ENCODE measurements at regions not wholly inside any gene's neighbourhood (a gene's known extent, or its start where the extent isn't known, plus 50 kb on each side); places are given as distances from the start of the nearest gene placed in this dataset.

DNA sequence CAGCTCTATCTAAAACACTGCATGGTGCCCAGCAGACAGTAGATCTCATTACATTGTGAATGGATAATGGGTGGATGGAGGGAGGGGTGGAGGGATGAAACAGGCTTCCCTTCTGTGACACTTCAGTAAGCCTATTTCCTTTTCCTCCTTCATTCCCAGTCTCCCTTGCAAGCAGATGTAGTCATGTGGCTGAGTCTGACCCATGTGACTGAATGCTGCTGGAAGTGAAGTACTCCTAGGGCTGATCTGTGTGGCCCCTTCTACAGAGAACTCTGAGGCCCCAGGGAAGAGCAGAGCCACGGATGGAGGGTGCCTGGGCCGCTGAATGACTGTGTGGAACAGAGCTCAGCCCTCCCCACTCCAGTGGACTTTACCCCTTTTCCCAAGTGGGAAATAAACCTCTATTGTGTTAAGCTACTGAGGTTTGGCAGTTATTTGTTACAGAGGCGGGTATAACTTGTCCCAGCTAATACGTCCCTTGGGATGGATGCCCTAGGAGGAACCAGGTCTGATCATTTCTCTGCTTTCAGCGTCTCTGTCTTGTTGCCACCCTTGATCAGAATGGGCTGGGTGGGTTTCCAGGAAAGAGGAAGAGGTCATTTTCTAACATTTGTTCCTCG, 176.1 kb upstream of the MVB12B start:
- CTCF ChIA-PET: no interaction called here
- Histone ChIP-seq H3K4me3 (ENCODE audit: control insufficient read depth in 1 of 2, extremely low read depth in 1 of 2, low read length in 1 of 2) (no peak overlapping the region), H3K36me3 (ENCODE audit: control insufficient read depth in 2 of 2, extremely low read depth in 1 of 2, insufficient read depth in 1 of 2, low read length in 1 of 2) (no peaks in the 10 kb centered on the region), H3K27me3 (replicated peaks in 1 of 2; ENCODE audit: control insufficient read depth in 2 of 2, extremely low read depth in 1 of 2, insufficient read depth in 2 of 2, low read length in 1 of 2) (peaks cover 0 to 47% of the 10 kb centered on the region in 2 experiments), H3K9me3 (no peaks in the 10 kb centered on the region), H3K4me1 (ENCODE audit: control insufficient read depth in 1 of 2, extremely low read depth in 1 of 2, insufficient read depth in 2 of 2, low read length in 2 of 2) (peaks cover 0 to 3% of the 10 kb centered on the region in 2 experiments), H3K27ac (ENCODE audit: low read length) (no peak overlapping the region)
- POLR2A ChIA-PET: no interaction called here
- Mint-ChIP-seq H3K36me3 (no peaks in the 10 kb centered on the region), H3K9me3 (no peaks in the 10 kb centered on the region), H3K27ac (no peak overlapping the region), H3K4me1 (peaks cover 4 to 11% (median 4%) of the 10 kb centered on the region in 3 donors), H3K27me3 (peaks cover 31 to 38% of the 10 kb centered on the region in 2 donors), H3K4me3 (no peak overlapping the region)
- peak in 1 of 35 experiments; percentile 8 for DNase-seq
- WGBS (ENCODE audit: insufficient coverage): 0% methylated on average over 1 of the region's 6 CpGs
- ATAC-seq (replicated peaks in 1 of 4): no peak

DNA sequence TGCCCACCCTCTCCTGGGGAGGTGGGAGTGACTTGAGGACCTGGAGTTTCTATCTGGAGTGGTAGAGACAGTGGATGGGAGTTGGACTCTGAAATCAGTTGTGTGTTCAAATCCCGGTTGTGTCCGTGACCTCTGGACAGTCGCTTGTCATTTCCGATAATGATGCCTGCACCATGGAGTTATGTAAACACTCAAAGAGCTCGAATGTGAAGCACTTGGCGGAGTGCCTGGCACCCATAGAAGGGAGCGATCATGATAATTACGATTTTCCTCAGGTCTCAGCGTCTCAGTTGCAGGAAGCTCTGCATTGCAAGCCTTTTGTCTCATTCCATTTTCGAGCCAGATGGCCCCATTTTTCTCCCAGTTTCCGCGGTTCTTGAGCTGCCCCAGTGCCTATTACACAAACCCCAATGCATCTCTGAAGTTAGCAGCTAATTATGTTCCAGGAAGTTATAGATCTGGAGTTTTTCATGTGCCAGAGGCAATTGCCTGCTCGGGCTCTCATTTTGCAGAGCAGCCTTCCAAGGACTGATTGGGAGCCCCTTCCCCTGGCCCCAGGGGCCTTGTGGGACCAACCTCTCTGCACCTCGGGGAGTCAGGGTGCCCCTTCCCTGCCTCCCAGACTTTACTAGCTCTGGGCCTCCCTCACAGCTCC, 175.5 kb upstream of the MVB12B start:
- peaks cover 3 to 8% (median 3%) of the 10 kb centered on the region in 3 donors for H3K4me1 Mint-ChIP-seq
- CTCF ChIA-PET: no interaction called here
- 85% methylated on average over 10 of the region's 14 CpGs for WGBS (ENCODE audit: insufficient coverage)

DNA sequence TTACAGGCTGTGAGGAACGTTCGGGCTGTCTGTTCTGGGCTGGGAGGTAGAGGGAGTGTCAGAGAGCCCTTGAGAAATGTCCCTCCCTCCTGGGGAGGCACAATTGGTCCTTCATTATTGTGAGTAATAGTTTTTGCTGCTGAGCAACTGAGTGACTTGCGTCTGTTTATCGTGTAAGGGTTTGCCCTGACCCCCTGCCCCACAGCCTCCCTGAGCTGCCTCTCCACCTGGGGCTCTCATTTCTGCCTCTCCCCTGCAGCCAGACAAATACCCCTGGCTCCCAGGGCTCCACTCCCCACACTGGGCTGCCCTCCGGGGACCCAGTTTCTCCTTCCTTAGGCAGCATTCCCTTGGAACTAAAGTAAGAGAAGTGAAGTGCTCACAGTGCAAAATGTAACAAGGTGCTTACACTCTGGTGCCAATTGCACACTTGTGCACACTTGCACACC, 174.9 kb upstream of the MVB12B start:
- WGBS (ENCODE audit: insufficient coverage): 62% methylated on average over 2 of the region's 5 CpGs
- H3K27ac Mint-ChIP-seq: no peak overlapping the region
- Histone ChIP-seq H3K9me3 (no peaks in the 10 kb centered on the region), H3K4me3 (ENCODE audit: control insufficient read depth in 1 of 2, extremely low read depth in 1 of 2, low read length in 1 of 2) (no peak overlapping the region), H3K27ac (ENCODE audit: low read length) (no peak overlapping the region), H3K27me3 (replicated peaks in 1 of 2; ENCODE audit: control insufficient read depth in 2 of 2, extremely low read depth in 1 of 2, insufficient read depth in 2 of 2, low read length in 1 of 2) (peaks cover 0 to 45% of the 10 kb centered on the region in 2 experiments), H3K36me3 (ENCODE audit: control insufficient read depth in 2 of 2, extremely low read depth in 1 of 2, insufficient read depth in 1 of 2, low read length in 1 of 2) (no peaks in the 10 kb centered on the region), H3K4me1 (ENCODE audit: control insufficient read depth in 1 of 2, extremely low read depth in 1 of 2, insufficient read depth in 2 of 2, low read length in 2 of 2) (no peaks in the 10 kb centered on the region)
- DNase-seq: peak in 1 of 35 experiments; percentile 16
- H3K9me3 Mint-ChIP-seq: no peaks in the 10 kb centered on the region
- ChIA-PET CTCF (no interaction called here), POLR2A (no interaction called here)
- peaks cover under 1 to 2% (median under 1%) of the 10 kb centered on the region in 3 donors for H3K4me1 Mint-ChIP-seq
- H3K36me3 Mint-ChIP-seq: no peaks in the 10 kb centered on the region
- H3K27me3 Mint-ChIP-seq: peaks cover 23 to 29% of the 10 kb centered on the region in 2 donors
- H3K4me3 Mint-ChIP-seq: no peak overlapping the region
- ATAC-seq (replicated peaks in 1 of 4): no peak

More for the DNA sequence above, 175.5 kb upstream of the MVB12B start:
- ATAC-seq (replicated peaks in 1 of 4) (no peak), DNase-seq (peak in 1 of 35 experiments; percentile 3)
- Histone ChIP-seq H3K27me3 (replicated peaks in 1 of 2; ENCODE audit: control insufficient read depth in 2 of 2, extremely low read depth in 1 of 2, insufficient read depth in 2 of 2, low read length in 1 of 2) (peaks cover 0 to 45% of the 10 kb centered on the region in 2 experiments), H3K36me3 (ENCODE audit: control insufficient read depth in 2 of 2, extremely low read depth in 1 of 2, insufficient read depth in 1 of 2, low read length in 1 of 2) (no peaks in the 10 kb centered on the region), H3K27ac (ENCODE audit: low read length) (no peak overlapping the region), H3K4me3 (ENCODE audit: control insufficient read depth in 1 of 2, extremely low read depth in 1 of 2, low read length in 1 of 2) (no peak overlapping the region), H3K9me3 (no peaks in the 10 kb centered on the region), H3K4me1 (ENCODE audit: control insufficient read depth in 1 of 2, extremely low read depth in 1 of 2, insufficient read depth in 2 of 2, low read length in 2 of 2) (peaks cover 0 to 3% of the 10 kb centered on the region in 2 experiments)
- H3K27ac Mint-ChIP-seq: no peak overlapping the region
- H3K36me3 Mint-ChIP-seq: no peaks in the 10 kb centered on the region
- no peaks in the 10 kb centered on the region for H3K9me3 Mint-ChIP-seq
- peaks cover 28 to 35% of the 10 kb centered on the region in 2 donors for H3K27me3 Mint-ChIP-seq
- no peak overlapping the region for H3K4me3 Mint-ChIP-seq
- POLR2A ChIA-PET: no interaction called here

DNA sequence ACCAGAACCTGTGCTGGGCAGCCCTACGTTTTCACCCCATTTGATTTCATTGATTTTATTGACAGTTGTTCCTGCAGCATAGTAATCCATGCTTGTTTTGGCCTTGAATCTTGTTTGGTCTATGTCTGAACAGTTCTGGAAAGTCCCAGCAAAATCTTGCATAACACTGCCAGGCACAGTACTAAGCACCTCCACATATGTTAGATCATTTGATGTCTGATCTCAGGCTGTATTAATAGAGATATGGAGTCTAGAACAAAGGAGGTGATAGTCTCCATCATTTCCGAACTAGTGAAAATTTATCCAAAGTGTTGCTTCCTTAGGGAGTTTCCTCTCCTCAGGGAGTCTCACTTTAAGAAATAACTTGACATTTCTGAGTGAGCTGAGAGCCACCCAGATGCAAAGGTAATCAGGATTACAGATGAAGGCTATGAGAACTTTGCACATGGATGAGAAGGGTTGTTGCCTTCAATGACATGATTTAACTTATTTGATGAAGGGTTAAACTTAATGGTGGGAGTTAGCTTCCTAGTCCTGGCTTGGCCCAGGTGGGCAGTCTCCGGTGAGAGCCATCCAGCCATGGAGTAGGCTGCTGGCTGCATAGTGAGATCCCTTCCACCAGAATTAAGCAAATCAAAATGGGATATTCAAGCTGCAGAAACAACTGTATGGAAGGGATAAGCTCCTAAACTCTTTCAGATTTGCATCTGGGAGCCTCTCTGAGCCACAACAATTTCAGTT, 173.8 kb upstream of the MVB12B start:
- Mint-ChIP-seq H3K4me1 (no peaks in the 10 kb centered on the region), H3K27me3 (peaks cover 20 to 25% of the 10 kb centered on the region in 2 donors), H3K9me3 (no peaks in the 10 kb centered on the region), H3K36me3 (no peaks in the 10 kb centered on the region), H3K27ac (no peak overlapping the region), H3K4me3 (no peak overlapping the region)
- Histone ChIP-seq H3K4me3 (ENCODE audit: control insufficient read depth in 1 of 2, extremely low read depth in 1 of 2, low read length in 1 of 2) (no peak overlapping the region), H3K9me3 (no peaks in the 10 kb centered on the region), H3K27me3 (replicated peaks in 1 of 2; ENCODE audit: control insufficient read depth in 2 of 2, extremely low read depth in 1 of 2, insufficient read depth in 2 of 2, low read length in 1 of 2) (peaks cover 0 to 43% of the 10 kb centered on the region in 2 experiments), H3K27ac (ENCODE audit: low read length) (no peak overlapping the region), H3K4me1 (ENCODE audit: control insufficient read depth in 1 of 2, extremely low read depth in 1 of 2, insufficient read depth in 2 of 2, low read length in 2 of 2) (no peaks in the 10 kb centered on the region), H3K36me3 (ENCODE audit: control insufficient read depth in 2 of 2, extremely low read depth in 1 of 2, insufficient read depth in 1 of 2, low read length in 1 of 2) (no peaks in the 10 kb centered on the region)
- CTCF ChIA-PET: no interaction called here
- POLR2A ChIA-PET: no interaction called here
- no CpG with 5 or more reads among the region's 3 CpGs for WGBS (ENCODE audit: insufficient coverage)
- DNase-seq (no peak), ATAC-seq (replicated peaks in 1 of 4) (no peak)

DNA sequence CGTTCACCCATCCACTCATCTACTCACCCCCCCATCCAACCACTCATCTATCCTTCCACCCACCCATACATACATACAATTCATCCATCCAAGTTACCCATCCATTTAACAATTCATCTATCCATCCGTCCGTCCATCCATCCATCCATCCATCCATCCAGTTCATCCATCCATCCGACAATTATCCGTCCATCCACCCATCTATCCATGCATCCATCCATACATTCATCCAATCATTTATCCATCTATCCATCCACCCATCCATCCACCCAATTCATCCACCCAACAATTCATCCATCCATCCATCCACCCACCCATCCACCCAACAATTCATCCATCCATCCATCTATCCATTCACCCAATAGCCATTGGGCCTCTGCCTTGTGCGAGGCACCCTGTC, 173.2 kb upstream of the MVB12B start:
- H3K9me3 ChIP-seq: no peaks in the 10 kb centered on the region
- ATAC-seq (replicated peaks in 1 of 4) (no peak), DNase-seq (peak in 1 of 35 experiments; percentile 10)
- Mint-ChIP-seq H3K4me1 (no peaks in the 10 kb centered on the region), H3K27ac (no peak overlapping the region), H3K9me3 (no peaks in the 10 kb centered on the region), H3K36me3 (no peaks in the 10 kb centered on the region), H3K27me3 (peaks cover 14 to 19% of the 10 kb centered on the region in 2 donors), H3K4me3 (no peak overlapping the region)
- POLR2A ChIA-PET: no interaction called here
- H3K36me3 ChIP-seq (ENCODE audit: control insufficient read depth in 2 of 2, extremely low read depth in 1 of 2, insufficient read depth in 1 of 2, low read length in 1 of 2): no peaks in the 10 kb centered on the region
- CTCF ChIA-PET: no interaction called here
- H3K27ac ChIP-seq (ENCODE audit: low read length): no peak overlapping the region
- no peaks in the 10 kb centered on the region for H3K4me1 ChIP-seq (ENCODE audit: control insufficient read depth in 1 of 2, extremely low read depth in 1 of 2, insufficient read depth in 2 of 2, low read length in 2 of 2)
- H3K27me3 ChIP-seq (replicated peaks in 1 of 2; ENCODE audit: control insufficient read depth in 2 of 2, extremely low read depth in 1 of 2, insufficient read depth in 2 of 2, low read length in 1 of 2): peaks cover 0 to 46% of the 10 kb centered on the region in 2 experiments
- H3K4me3 ChIP-seq (ENCODE audit: control insufficient read depth in 1 of 2, extremely low read depth in 1 of 2, low read length in 1 of 2): no peak overlapping the region
- WGBS (ENCODE audit: insufficient coverage): 61% methylated on average over 6 of the region's 6 CpGs

DNA sequence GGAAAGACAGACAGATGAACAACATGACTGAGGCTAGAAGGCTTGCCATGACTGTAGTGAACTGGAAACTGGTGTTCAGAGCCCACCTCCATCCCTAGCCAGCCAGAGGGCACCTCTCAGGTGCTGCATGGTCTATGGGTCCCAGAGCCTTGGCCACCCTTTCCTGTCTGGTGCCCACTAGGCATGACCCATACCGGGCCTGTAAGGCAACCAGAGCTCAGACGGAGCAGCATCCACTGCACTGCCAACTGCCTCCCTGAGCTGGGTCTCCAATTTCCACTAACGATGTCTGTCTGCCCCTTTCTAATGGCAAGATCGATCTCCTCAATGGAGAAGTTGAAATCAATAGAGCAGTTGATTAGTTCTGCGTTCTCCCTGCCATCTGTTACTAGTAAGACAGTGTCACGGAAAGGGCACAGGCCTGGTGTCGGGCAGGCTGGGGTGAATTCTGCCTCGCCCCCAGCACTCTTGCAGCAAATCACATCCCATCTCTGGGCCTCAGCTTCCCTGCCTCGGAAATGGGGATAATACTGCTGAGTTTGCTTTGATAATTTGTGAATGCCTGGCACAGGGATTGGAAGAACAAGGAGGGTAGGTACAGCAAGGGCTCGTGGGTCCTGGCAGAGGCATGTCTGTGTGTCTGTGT, 172.3 kb upstream of the MVB12B start:
- no peaks in the 10 kb centered on the region for H3K4me1 Mint-ChIP-seq
- H3K36me3 Mint-ChIP-seq: no peaks in the 10 kb centered on the region
- Histone ChIP-seq H3K27ac (ENCODE audit: low read length) (no peak overlapping the region), H3K4me1 (ENCODE audit: control insufficient read depth in 1 of 2, extremely low read depth in 1 of 2, insufficient read depth in 2 of 2, low read length in 2 of 2) (no peaks in the 10 kb centered on the region), H3K4me3 (ENCODE audit: control insufficient read depth in 1 of 2, extremely low read depth in 1 of 2, low read length in 1 of 2) (no peak overlapping the region), H3K36me3 (ENCODE audit: control insufficient read depth in 2 of 2, extremely low read depth in 1 of 2, insufficient read depth in 1 of 2, low read length in 1 of 2) (no peaks in the 10 kb centered on the region), H3K27me3 (replicated peaks in 1 of 2; ENCODE audit: control insufficient read depth in 2 of 2, extremely low read depth in 1 of 2, insufficient read depth in 2 of 2, low read length in 1 of 2) (peaks cover 0 to 39% of the 10 kb centered on the region in 2 experiments), H3K9me3 (no peaks in the 10 kb centered on the region)
- WGBS (ENCODE audit: insufficient coverage): 66% methylated on average over 6 of the region's 10 CpGs
- peak in 1 of 35 experiments; percentile 16 for DNase-seq
- ChIA-PET CTCF (no interaction called here), POLR2A (no interaction called here)
- H3K4me3 Mint-ChIP-seq: no peak overlapping the region
- peaks cover 9 to 15% of the 10 kb centered on the region in 2 donors for H3K27me3 Mint-ChIP-seq
- H3K9me3 Mint-ChIP-seq: no peaks in the 10 kb centered on the region
- H3K27ac Mint-ChIP-seq: no peak overlapping the region
- no peak for ATAC-seq (replicated peaks in 1 of 4)
